UCSD-AML1 (cell line): ENCODE measurements at regions not wholly inside any gene's neighbourhood (a gene's known extent, or its start where the extent isn't known, plus 50 kb on each side); places are given as distances from the start of the nearest gene placed in this dataset.
"Not testable (repeated sequence)": the region's sequence is repeated elsewhere in the genome, so short reads cannot be mapped to it uniquely, and the experiment has no call there.

Experiments used
- DNase-seq: peaks from one replicate; lab custom pipeline; 2025; ENCODE audit not compliant: unreplicated experiment; lab: John Stamatoyannopoulos, UW

DNA sequence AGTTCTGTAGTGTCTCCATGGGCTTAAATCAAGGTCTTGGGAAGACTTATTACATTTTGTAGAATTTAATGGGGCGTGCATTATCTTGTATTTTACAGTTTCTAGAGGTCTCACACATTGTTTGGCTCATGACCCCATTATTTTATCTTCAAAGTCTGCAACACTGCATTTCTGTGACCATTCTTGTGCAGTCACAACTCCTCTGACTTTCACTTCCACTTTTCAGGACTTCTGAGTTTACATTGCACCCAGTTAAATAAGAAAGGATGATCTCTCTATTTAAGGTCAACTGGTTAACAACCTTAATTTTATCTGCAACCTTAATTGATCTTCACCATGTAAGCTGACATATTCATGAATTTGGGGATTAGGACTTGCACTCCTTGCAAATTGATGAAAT, 1186.6 kb downstream of the MRPL39 start:
- DNase-seq: no peak

DNA sequence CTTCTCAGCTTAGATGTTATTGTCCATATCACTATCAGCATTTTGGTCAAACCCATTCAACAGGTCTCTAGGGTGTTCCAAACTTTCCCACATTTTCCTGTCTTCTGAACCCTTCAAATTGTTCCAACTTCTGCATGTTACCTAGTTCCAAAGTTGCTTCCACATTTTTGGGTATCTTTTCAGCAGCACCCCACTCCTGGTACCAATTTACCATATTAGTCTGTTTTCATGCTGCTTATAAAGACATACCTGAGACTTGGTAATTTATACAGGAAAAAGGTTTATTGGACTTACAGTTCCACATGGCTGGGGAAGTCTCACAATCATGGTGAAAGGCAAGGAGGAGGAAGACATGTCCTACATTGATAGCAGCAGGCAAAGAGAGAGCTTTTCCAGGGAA, 1187.6 kb downstream of the MRPL39 start:
- DNase-seq: not testable (repeated sequence)

DNA sequence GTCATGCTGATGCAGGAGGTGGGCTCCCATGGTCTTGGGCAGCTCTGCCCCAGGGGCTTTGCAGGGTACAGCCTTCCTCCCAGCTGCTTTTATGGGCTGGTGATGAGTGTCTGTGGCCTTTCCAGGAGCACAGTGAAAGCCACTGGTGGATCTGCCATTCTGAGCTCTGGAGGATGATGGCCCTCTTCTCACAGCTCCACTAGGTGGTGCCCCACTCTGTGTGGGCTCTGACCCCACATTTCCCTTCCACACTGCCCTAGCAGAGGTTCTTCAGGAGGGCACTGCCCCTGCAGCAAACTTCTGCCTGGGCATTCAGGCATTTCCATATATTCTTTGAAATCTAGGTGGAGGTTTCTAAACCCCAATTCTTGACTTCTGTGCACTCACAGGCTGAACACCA, 1188.6 kb downstream of the MRPL39 start:
- DNase-seq: peak; percentile 9

DNA sequence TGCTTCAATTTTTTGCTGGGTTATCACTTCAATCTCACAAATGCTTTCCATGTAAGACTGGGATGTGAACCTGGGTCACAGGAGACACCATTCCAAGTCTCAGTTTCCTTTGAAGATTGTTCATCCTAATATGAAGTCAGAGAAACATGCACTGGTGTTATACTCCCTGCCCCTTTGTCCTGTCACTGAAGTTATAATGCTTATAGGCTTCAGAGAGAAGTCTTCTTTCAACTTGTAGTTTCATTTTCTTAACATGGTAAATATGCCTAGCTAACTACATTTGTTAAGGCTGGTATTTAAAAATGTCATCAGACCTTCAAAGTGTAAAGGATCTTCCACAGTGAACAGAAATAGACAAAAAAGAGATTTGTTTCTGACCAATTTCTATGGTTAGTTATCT, 1195.9 kb downstream of the MRPL39 start:
- no peak for DNase-seq

DNA sequence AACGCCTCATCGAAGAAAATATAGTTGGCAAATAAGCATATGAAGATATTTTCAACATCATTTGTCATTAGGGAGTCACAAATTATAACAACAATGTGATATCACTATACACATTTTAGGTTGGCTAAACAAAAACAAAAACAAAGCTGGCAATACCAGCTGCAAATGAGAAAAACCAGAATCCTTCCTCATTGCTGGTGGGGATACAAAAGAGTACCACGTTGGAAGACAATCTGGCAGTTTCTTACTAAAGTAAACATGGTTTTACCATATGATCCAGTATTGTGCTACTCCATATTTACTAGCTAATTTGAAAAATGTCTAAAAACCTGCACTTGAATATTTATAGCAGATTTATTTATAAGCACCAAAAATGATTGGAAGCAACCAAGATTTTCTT, 1204.1 kb downstream of the MRPL39 start:
- DNase-seq: no peak

DNA sequence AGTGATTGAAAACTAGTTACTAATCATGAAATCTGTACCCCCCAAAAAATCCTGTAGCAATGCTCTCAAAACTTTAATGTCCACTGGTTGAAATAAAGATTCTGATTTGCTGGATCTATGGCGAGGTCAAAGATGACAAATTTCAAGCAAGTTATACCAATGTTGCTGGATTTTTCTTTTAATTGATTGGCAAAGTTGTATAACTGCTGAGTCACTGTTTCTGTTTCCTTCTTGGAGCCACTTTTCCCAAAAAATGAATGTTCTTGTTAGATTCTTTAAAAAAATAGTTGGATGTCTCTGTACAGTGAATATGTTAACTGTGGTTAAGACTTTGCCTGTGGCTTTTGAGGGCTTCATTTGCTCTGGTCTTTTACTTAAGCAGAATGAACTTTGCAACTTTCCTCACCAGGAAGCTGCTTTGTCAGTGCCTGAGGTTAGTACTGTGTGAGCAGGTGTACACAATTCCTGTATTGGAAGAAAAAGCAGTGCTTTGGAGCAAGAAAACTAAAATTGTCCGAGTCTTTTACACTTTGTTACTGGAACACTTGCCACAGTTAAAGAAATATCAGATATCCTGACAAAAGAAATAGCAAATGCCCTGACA, 1211.9 kb downstream of the MRPL39 start:
- no peak for DNase-seq

DNA sequence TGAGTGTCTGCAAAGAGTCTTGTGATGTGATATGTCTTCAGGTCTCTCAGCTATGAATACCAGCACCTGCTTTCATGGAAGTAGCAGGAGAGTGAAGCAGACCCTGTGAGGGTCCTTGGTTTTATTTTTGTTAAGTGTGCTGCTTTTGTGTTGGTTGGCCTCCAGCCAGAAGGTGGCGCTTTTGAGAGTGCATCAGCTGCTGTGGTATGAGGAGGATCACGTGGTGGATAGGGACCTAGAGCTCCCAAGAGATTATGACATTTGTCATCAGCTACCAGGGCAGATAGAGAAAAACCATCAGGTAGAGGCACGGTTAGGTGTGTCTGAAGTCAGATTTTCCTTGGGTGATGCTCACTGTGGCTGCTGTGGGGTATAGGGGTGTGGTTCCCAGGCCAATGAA, 1232.1 kb downstream of the MRPL39 start:
- DNase-seq: peak; percentile 11

DNA sequence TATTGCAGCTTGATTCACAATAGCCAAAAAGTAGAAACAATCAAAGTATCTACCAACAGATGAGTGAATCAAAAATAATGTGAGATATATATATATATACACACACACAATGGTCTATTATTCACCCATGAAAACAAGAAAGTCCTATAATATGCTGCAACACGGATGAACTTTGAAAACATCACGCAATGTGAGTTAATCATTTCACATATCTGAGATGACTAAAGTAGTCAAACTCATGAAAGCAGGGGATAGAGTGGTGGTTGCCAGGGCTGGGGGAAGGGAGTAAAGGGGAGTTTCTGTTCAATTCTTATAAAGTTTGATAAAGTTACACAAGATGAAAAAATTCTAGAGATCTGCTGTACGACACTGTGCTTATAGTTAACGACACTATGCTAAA, 1234.8 kb downstream of the MRPL39 start:
- no peak for DNase-seq

DNA sequence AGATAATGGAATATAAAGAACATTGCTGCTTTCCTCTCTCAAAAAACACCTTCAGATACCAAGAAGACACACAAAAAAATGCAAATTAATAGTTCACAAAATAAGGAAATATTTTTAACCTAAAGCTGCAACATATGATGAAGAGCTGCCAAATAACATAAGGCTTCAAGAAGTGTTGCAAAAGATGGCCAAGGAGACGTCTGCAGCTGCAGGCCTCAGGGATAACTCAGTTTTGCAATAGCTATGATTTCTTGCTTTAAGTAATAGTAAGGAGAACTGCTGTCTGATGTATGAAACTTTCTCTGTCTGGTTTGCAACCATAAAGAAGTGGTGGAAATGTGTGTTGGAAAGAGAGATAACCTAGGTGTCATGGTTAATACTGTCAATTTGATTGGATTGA, 1237.5 kb downstream of the MRPL39 start:
- DNase-seq: no peak

DNA sequence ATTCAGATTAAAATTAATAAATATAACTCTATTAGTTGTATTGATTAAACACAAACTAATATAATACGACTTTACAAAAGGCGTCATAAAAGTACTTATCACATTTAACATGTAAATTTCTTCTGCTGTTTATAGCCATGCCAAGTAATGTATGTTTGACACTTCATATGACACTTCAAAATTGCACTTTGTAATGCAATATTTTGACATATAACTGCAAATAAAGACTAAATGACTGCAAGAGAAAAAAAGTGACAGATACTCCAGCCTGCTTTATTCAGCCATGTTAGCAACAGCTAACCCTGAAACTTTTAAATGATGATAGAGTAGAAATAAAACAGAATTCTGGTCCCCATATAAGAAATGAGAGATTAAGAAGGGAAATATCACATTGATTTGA, 1238.0 kb downstream of the MRPL39 start:
- DNase-seq: no peak

DNA sequence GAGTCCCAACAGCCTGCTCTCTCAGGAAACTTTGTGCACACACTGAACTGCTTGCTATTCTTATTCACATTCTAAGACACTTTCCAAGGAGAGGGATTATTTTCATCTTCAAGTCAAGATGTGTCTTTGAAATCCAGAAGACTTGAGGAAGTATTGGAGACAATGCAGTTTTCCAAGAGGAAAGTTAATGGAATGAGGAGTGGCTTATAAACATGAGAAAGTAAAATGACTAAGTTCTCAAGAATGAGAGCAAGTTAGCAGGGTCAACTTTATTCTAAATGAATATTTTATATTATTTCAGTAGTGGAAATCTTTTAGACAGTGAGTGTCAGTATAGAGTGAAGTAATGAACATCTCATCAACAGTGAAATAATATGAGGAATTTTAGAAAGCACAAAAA, 1239.3 kb downstream of the MRPL39 start:
- no peak for DNase-seq

DNA sequence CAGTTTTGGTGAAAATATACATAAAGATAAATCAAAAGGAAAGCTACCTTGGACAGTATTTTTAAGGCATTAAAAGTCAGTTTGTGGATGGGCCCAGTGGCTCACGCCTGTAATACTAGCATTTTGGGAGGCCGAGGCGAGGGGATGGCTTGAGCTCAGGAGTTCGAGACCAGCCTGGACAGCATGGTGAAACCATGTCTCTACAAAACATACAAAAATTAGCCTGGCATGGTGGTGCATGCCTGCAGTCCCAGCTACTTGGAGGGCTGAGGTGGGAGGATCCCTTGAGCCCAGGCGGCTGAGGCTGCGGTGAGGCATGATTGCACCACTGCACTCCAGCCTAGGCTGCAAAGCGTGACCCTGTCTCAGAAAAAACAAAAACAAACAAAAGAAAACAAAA, 1253.8 kb downstream of the MRPL39 start:
- no peak for DNase-seq

DNA sequence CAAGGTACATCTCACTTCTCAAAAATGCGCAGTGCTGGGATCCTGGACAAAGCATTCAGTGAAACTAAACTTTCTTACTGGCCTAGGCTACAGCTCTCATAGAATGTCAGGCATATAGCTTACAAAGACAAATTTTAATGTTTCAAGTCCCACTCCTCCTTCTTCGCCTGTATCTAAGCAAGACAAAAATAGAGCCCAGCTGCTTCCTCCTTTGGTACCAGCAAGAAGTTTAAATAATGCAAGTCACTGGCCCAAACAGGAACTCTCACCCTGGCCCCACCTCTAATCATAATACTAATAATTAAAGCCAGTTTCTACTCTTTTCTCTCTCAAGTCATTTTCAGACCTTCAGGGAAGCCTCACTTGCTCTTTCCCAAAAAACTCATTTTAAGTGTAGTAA, 1267.9 kb downstream of the MRPL39 start:
- peak; percentile 6 for DNase-seq

DNA sequence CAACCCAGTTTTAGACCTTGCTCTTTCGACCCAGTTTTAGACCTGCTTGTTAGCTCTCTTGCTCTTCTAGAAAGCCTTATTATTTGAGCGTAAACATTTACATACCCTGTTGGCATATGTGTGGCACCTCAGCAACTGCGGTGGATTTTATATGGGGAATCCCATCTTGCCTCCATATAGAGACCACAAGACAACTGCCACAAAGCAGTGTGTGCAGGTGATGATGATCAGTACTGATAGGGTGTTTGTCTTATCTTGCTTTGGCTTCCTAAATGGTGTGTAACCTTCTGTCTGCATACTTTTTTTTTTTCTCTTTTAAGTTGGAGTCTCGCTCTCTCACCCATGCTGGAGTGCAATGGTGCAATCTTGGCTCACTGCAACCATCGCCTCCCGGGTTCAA, 1270.8 kb downstream of the MRPL39 start:
- no peak for DNase-seq

DNA sequence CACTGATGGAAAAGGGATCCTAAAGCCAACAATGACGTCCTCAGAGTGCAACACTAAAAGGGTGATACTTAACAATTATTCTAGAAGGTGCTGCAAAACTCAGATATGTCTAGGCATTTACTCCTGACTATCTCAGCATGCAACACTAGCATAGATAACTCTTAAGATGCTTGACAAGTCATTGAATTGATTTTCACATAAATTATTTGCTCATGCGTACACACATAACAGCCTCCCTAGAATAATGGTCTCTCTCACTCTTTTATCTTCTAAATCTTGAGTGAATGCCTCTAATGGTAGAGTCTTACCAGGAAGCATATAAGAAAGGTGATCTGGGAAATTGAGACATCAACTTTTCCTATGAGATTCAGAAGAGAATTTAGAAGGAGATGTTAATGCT, 1283.7 kb downstream of the MRPL39 start:
- no peak for DNase-seq

DNA sequence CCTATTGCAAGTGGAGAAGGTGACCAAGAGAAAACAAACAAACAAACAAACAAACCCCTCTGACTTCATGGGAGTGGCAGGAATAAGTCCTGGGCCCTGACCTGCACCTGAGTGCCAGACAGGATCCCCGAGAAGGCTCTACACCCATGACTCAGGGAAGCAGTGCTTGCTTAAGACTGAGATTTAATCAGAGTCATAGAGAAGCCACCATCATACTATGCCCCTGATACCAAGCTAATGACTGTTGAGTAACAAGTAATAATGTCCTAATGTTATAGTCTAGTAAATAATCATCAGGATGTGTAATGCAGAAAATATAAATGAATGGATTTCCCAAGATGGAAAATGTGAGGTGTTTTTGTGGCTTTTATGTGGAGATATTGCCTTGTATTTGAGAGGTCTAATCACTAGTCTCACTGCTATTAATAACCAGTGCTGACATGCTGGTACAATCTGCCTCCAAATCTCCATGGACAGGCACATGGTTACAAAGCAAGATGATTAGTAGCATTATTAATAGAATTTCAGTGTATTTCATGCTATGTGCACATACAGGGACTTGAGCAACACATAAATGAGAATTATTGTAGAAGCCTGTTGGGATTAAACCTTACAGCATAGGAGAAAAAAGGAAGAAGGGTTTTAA, 1290.9 kb downstream of the MRPL39 start:
- no peak for DNase-seq

DNA sequence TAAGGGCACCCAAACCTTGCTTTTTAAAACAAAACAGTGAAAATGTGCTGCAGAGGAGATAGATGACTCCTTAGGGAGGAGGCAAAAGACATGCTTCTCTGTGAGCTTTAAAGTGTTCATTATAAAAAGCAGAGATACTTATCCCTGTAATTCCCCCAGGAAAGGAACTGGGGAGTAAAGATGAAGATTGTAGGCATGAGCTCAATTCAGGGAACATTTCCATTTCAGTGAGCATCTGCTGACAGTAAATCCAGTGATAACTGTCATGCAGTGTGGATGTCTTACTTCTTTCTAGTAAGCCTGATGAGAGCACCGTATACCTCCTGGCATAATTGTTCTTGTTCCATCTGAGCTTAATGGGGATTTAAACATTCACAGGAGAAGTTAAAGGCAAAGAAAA, 1296.5 kb downstream of the MRPL39 start:
- DNase-seq: no peak

DNA sequence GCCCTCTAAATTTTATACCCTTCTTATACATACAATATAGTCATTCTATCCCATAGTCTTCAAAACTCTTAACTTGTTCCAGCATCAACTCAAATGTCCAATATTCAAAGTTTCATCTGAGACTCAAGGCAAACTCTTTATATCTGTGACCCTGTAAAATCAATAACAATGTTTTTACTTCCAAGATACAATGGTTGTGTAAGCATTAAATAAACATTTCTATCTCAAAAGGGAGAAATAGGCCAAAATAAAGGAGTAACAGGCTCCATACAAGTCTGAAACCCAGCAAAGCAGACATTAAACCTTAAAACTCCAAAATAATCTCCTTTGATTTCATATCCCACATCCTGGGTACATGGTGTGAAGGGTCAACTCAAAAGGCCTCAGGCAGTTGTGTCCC, 1299.1 kb downstream of the MRPL39 start:
- no peak for DNase-seq

DNA sequence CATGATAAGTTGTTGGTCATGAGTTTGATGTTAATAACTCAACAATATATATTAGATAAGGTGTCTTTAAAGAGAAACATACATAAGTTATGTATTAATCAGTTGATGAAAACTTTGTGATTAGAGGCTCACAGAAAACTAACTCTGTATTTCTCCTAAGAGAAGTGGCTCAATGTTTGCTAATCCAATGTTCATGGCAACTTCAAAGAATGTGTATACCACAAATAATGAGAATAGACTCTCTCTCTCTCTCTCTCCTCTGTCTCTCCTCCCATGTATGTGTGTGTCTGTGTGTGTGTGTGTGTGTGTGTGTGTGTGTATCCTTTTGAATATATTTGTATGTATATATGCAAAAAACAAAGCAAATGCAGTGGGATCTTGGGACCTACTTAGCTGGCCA, 1304.9 kb downstream of the MRPL39 start:
- DNase-seq: no peak

DNA sequence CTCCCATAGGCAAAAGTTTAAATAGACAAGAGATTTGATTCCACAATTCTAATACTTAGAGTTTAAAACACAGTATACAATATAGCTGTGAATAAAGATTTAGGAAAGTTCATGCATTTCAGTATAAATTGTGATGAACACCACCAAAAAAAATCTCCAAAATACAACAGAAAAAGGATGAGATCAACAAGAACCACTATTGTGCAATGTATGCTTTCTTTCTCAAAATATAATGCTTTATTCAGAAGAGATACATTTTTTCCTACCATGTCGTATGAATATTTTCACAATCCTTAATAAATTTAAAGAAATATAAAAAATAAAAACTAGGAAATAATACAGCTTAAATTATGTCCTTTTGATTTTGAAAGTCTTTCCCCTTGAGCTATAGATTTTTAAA, 1309.2 kb downstream of the MRPL39 start:
- no peak for DNase-seq

DNA sequence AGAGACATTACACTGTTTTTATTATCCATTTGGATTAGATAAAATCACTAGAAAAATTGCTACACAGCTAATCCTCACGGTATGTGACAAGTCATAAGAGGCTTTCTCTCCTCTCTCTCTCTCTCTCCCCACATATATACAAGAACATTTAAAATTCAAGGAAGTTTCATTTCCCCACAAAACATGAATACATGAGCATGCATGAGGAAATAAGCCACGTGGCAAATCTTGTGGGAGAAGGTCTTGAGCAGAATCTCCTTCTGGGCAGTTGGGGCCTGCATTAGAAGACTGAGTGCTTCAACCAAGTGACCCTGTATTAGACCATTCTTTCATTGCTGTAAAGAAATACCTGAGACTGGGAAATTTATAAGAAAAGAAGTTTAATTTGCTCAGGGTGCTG, 1313.1 kb downstream of the MRPL39 start:
- DNase-seq: no peak

DNA sequence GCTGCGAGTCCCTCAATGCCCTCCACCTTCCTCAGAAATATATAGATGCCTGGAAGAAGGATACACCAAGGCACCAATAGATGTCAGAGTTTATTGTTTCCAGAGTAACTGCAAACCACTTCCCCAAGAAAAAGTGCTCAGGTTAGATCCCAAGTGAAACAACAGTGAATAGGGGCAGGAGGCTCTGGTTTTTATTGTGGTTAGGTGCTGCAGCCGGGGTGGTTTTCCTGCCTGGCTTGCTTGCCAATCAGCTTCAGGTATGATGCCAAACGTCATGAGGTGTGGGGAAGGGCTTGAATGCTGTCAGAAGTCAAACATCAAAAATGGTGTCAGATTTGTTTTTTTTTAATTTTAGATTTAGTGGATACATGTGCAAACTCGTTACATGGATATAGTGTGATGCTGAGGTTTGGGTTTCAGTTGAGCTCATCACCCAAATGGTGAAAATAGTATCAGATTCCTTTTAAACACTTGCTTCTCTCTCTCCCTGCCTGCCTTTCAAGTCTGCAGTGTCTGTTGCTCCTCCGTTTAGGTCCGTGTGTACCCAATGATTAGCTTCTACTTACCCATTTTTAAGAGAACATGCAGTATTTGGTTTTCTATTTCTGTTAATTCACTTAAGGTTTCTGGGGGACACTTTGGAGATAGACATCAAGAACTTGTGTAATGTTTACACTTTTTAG, 1317.0 kb downstream of the MRPL39 start:
- peak; percentile 7 for DNase-seq

DNA sequence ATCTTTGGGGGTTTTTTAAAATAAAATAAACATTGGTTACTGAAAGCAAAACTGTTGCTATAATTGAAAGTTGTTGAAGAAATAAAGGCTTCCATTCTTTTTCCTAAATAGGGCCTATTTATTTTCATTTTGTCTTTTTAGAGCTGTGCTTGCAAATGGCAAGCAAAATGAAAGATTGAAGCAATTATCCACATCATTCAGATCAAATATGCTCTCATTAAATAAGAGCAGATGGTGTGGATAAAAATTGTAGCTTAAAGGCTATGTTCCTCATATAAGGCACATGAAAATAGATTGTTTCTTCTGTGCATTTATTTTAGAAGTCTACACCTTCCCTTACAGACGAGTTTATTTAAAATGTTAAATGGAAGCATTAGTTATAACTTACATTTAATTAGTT, 1317.7 kb downstream of the MRPL39 start:
- DNase-seq: no peak
